ENCODE measurements at regions not wholly inside any gene's neighbourhood (a gene's known extent, or its start where the extent isn't known, plus 50 kb on each side); places are given as distances from the start of the nearest gene placed in this dataset.

DNA sequence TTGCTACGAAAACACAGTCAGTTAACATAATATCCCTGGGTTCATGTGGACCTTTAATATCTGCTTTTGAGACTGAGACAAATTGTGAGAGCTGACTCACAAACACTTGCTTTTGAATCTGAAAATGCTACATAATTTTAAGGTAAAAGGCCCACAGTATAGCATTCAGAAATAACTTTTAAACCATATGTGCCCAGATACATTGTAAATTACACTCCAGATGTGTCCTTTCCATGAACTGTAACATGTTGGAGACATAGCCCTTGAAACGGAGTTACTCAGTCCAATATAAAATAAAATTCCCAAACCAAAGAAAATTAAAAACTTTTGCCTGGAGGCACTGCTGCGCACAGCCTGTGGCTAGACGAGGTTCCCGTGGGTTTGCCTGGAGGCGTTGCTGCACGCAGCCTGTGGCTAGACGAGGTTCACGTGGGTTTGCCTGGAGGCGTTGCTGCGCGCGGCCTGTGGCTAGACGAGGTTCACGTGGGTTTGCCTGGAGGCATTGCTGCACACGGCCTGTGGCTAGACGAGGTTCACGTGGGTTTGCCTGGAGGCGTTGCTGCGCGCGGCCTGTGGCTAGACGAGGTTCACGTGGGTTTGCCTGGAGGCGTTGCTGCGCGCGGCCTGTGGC, 131.9 kb upstream of the ALKAL2 start:
- H4K20me1 ChIP-seq (ENCODE audit: insufficient read depth, low read length) = no peaks in the 10 kb centered on the region
- H3K36me3 ChIP-seq (replicated peaks; ENCODE audit: low read depth, low read length) = no peaks in the 10 kb centered on the region
- no peaks in the 10 kb centered on the region for H3K79me2 ChIP-seq (ENCODE audit: low read length)
- no peak overlapping the region for H2AFZ ChIP-seq (ENCODE audit: low read depth, low read length)
- H3K9ac ChIP-seq (ENCODE audit: low read length) = no peak overlapping the region
- TF ChIP-seq EZH2phosphoT487 (IDR thresholded peaks at IDR 0.05; ENCODE audit: low read depth) (no peak), CTCF (IDR thresholded peaks at IDR 0.05; ENCODE audit: low read depth, low read length) (no peak)
- no peaks in the 10 kb centered on the region for H3K4me1 ChIP-seq (ENCODE audit: low read length)
- H3K4me2 ChIP-seq (ENCODE audit: low read length) = no peak overlapping the region
- H3K4me3 ChIP-seq (ENCODE audit: low read length) = no peak overlapping the region
- no peaks in the 10 kb centered on the region for H3K9me3 ChIP-seq (ENCODE audit: insufficient read depth, low read length)
- no peak overlapping the region for H3K27ac ChIP-seq (ENCODE audit: low read length)
- H3K27me3 ChIP-seq (ENCODE audit: low read depth, low read length) = no peaks in the 10 kb centered on the region

GRCh38 chr2:417662-418061, 129.8 kb upstream of the ALKAL2 start:
- TF ChIP-seq CTCF (IDR thresholded peaks at IDR 0.05; ENCODE audit: low read depth, low read length) (no peak), EZH2phosphoT487 (IDR thresholded peaks at IDR 0.05; ENCODE audit: low read depth) (no peak)
- no peaks in the 10 kb centered on the region for H3K27me3 ChIP-seq (ENCODE audit: low read depth, low read length)
- H3K27ac ChIP-seq (ENCODE audit: low read length) = no peak overlapping the region
- no peak overlapping the region for H3K9ac ChIP-seq (ENCODE audit: low read length)
- no peaks in the 10 kb centered on the region for H4K20me1 ChIP-seq (ENCODE audit: insufficient read depth, low read length)
- H3K79me2 ChIP-seq (ENCODE audit: low read length) = no peaks in the 10 kb centered on the region
- no peak overlapping the region for H3K4me3 ChIP-seq (ENCODE audit: low read length)
- no peak overlapping the region for H3K4me2 ChIP-seq (ENCODE audit: low read length)
- H3K9me3 ChIP-seq (ENCODE audit: insufficient read depth, low read length) = no peaks in the 10 kb centered on the region
- H2AFZ ChIP-seq (ENCODE audit: low read depth, low read length) = no peak overlapping the region
- H3K4me1 ChIP-seq (ENCODE audit: low read length) = no peaks in the 10 kb centered on the region
- H3K36me3 ChIP-seq (replicated peaks; ENCODE audit: low read depth, low read length) = no peaks in the 10 kb centered on the region

- H3K27me3 ChIP-seq (ENCODE audit: low read depth, low read length) = no peaks in the 10 kb centered on the region
- H3K9me3 ChIP-seq (ENCODE audit: insufficient read depth, low read length) = no peaks in the 10 kb centered on the region
- no peak overlapping the region for H3K4me3 ChIP-seq (ENCODE audit: low read length)
- no peaks in the 10 kb centered on the region for H3K79me2 ChIP-seq (ENCODE audit: low read length)
- no peaks in the 10 kb centered on the region for H3K36me3 ChIP-seq (replicated peaks; ENCODE audit: low read depth, low read length)
- H3K27ac ChIP-seq (ENCODE audit: low read length) = no peak overlapping the region
- TF ChIP-seq EZH2phosphoT487 (IDR thresholded peaks at IDR 0.05; ENCODE audit: low read depth) (no peak), CTCF (IDR thresholded peaks at IDR 0.05; ENCODE audit: low read depth, low read length) (no peak)
- no peaks in the 10 kb centered on the region for H3K4me1 ChIP-seq (ENCODE audit: low read length)
- H3K9ac ChIP-seq (ENCODE audit: low read length) = no peak overlapping the region
- no peak overlapping the region for H3K4me2 ChIP-seq (ENCODE audit: low read length)
- H4K20me1 ChIP-seq (ENCODE audit: insufficient read depth, low read length) = no peaks in the 10 kb centered on the region
- no peak overlapping the region for H2AFZ ChIP-seq (ENCODE audit: low read depth, low read length)
These were observed 129.1 kb upstream of the ALKAL2 start for GRCh38 chr2:417006-417405.

- Histone ChIP-seq H3K4me2 (ENCODE audit: low read length) (no peak overlapping the region), H3K9me3 (ENCODE audit: insufficient read depth, low read length) (no peaks in the 10 kb centered on the region), H3K4me3 (ENCODE audit: low read length) (no peak overlapping the region), H3K36me3 (replicated peaks; ENCODE audit: low read depth, low read length) (no peaks in the 10 kb centered on the region), H3K9ac (ENCODE audit: low read length) (no peak overlapping the region), H3K27ac (ENCODE audit: low read length) (no peak overlapping the region), H3K4me1 (ENCODE audit: low read length) (no peaks in the 10 kb centered on the region), H3K79me2 (ENCODE audit: low read length) (no peaks in the 10 kb centered on the region), H3K27me3 (ENCODE audit: low read depth, low read length) (no peaks in the 10 kb centered on the region), H4K20me1 (ENCODE audit: insufficient read depth, low read length) (no peaks in the 10 kb centered on the region), H2AFZ (ENCODE audit: low read depth, low read length) (no peak overlapping the region)
- TF ChIP-seq CTCF (IDR thresholded peaks at IDR 0.05; ENCODE audit: low read depth, low read length) (no peak), EZH2phosphoT487 (IDR thresholded peaks at IDR 0.05; ENCODE audit: low read depth) (no peak)
These were observed 128.2 kb upstream of the ALKAL2 start for GRCh38 chr2:415986-416610.

All from OCI-LY3 (cell line).